Endothelial cell of umbilical vein (primary cell): ENCODE measurements at regions not wholly inside any gene's neighbourhood (a gene's known extent, or its start where the extent isn't known, plus 50 kb on each side); places are given as distances from the start of the nearest gene placed in this dataset.

ENCODE experiments used
- BruUV-seq: library from RNA; stranded (reverse); fragments of 400-500 nt; replicated peaks from 2 replicates; lab custom pipeline; 2021; lab: Mats Ljungman, UMichigan
- CTCF ChIA-PET: fragments of 300-600, 350-600 bp; sonication (Branson Sonifier 250); formaldehyde crosslinking; loops from one replicate; lab custom pipeline; 2021; ENCODE audit warnings: antibody characterized with exemption, inconsistent platforms; lab: Charles Lee
- POLR2A ChIA-PET: fragments of 300-600, 350-600 bp; sonication (Branson Sonifier 250); formaldehyde crosslinking; loops from one replicate; lab custom pipeline; 2021; ENCODE audit warnings: antibody characterized with exemption, inconsistent platforms; lab: Charles Lee
- DNase-seq: peaks from one replicate; pipeline ENCODE4 v3.0.0-alpha.2; 2011; ENCODE audit warnings: low read depth, low spot score
- FAIRE-seq: peaks from 2 replicates; lab custom pipeline; 2011; peaks lifted over from hg19 to GRCh38; lab: Jason Lieb, UNC
- H2AFZ ChIP-seq: 2 replicates; pipeline ENCODE4 v1.6.0; 2012; ENCODE audit warnings: low read depth, low read length, control low read depth, inconsistent platforms
- H3K27ac ChIP-seq: 2 replicates; pipeline ENCODE4 v1.5.1; 2011; ENCODE audit warnings: low read depth, mild to moderate bottlenecking, control low read depth, low read length, moderate library complexity; ENCODE audit not compliant: insufficient read depth
- H3K27me3 ChIP-seq, 2 experiments: 2 replicates each; pipeline versions ENCODE4 v1.6.0 to v1.6.1; 2011; ENCODE audit warnings: low read length in 2 of 2, mixed read lengths in 1 of 2; ENCODE audit not compliant: control insufficient read depth in 2 of 2, insufficient read depth in 2 of 2
- H3K36me3 ChIP-seq, 2 experiments: 2 replicates in 1 of 2; 3 replicates in 1 of 2; pipeline ENCODE4 v1.5.1; 2011; ENCODE audit warnings: low read length in 2 of 2, mild to moderate bottlenecking in 1 of 2, moderate library complexity in 1 of 2; ENCODE audit not compliant: control insufficient read depth in 2 of 2, insufficient read depth in 2 of 2; ENCODE audit errors: extremely low read depth in 1 of 2
- H3K4me1 ChIP-seq: 3 replicates; pipeline ENCODE4 v1.5.1; 2011; ENCODE audit warnings: mild to moderate bottlenecking, low read length; ENCODE audit not compliant: control insufficient read depth, insufficient read depth; ENCODE audit errors: extremely low read depth
- H3K4me2 ChIP-seq: 2 replicates; pipeline ENCODE4 v1.6.1; 2011; ENCODE audit warnings: low read length, control low read depth, mixed read lengths; ENCODE audit not compliant: insufficient read depth
- H3K4me3 ChIP-seq, 3 experiments: fragments of 200-600 bp in 1 of 3; sonication (generic), shearing (Covaris generic) in 1 of 3; replicated peaks in 1 of 3; 2 replicates each; pipeline ENCODE4 v1.5.1; 2011 to 2016; ENCODE audit warnings: control low read depth in 3 of 3, low read length in 3 of 3, mild to moderate bottlenecking in 2 of 3, inconsistent platforms in 1 of 3, low read depth in 1 of 3, moderate library complexity in 1 of 3; ENCODE audit not compliant: insufficient read depth in 1 of 3
- H3K79me2 ChIP-seq: 2 replicates; pipeline ENCODE4 v1.6.0; 2012; ENCODE audit warnings: low read length, inconsistent platforms; ENCODE audit not compliant: control insufficient read depth, insufficient read depth
- H3K9ac ChIP-seq: replicated peaks from 2 replicates; pipeline ENCODE3; 2011; ENCODE audit warnings: low read length, control low read depth; ENCODE audit not compliant: insufficient read depth; ENCODE audit errors: extremely low read depth
- H3K9me1 ChIP-seq: replicated peaks from 3 replicates; pipeline ENCODE4 v1.6.0; 2011; ENCODE audit warnings: mild to moderate bottlenecking, low read length; ENCODE audit not compliant: control insufficient read depth, insufficient read depth; ENCODE audit errors: extremely low read depth
- H3K9me3 ChIP-seq: replicated peaks from 2 replicates; pipeline ENCODE4 v1.5.1; 2012; ENCODE audit warnings: low read length, inconsistent platforms; ENCODE audit not compliant: control insufficient read depth, insufficient read depth
- H4K20me1 ChIP-seq: replicated peaks from 2 replicates; pipeline ENCODE3; 2011; ENCODE audit warnings: mild to moderate bottlenecking, low read length; ENCODE audit not compliant: control insufficient read depth, insufficient read depth; ENCODE audit errors: extremely low read depth
- EZH2 ChIP-seq: IDR thresholded peaks from 2 replicates; pipeline ENCODE4 v1.6.1; 2012; ENCODE audit warnings: borderline replicate concordance, low read depth, mild to moderate bottlenecking, moderate library complexity, low read length, inconsistent platforms; ENCODE audit not compliant: severe bottlenecking
- FOS ChIP-seq: IDR thresholded peaks from 2 replicates; pipeline ENCODE4 v1.6.1; 2011; ENCODE audit warnings: mild to moderate bottlenecking, low read length, moderate library complexity, borderline replicate concordance; ENCODE audit not compliant: insufficient read depth
- GATA2 ChIP-seq: IDR thresholded peaks from 2 replicates; pipeline ENCODE4 v1.7.0; 2011; ENCODE audit warnings: low read depth, mild to moderate bottlenecking, moderate library complexity, mixed read lengths, low read length; ENCODE audit not compliant: insufficient read length, insufficient read depth
- JUN ChIP-seq: IDR thresholded peaks from 2 replicates; pipeline ENCODE4 v1.6.1; 2011; ENCODE audit warnings: borderline replicate concordance, low read depth; ENCODE audit not compliant: insufficient read length, insufficient read depth
- MYC ChIP-seq: IDR thresholded peaks from one replicate; pipeline ENCODE4 v1.6.1; 2011; ENCODE audit warnings: mild to moderate bottlenecking, low read depth, low read length
- POLR2A ChIP-seq: IDR thresholded peaks from 2 replicates; pipeline ENCODE4 v1.6.1; 2012; ENCODE audit warnings: low read depth, mild to moderate bottlenecking, control low read depth, low read length
- POLR2AphosphoS5 ChIP-seq: IDR thresholded peaks from 2 replicates; pipeline ENCODE4 v1.6.1; 2012; ENCODE audit warnings: low read depth, mild to moderate bottlenecking, control low read depth, low read length, moderate library complexity; ENCODE audit not compliant: insufficient read depth
- dilution Hi-C: fragments of 300-500 bp; cut with MboI; formaldehyde crosslinking; loops from one replicate; pipeline ENCODE4 v1.15.0; 2019; ENCODE audit warnings: low sequenced_read_pairs; ENCODE audit not compliant: extremely low pct_ligation_motif_present
- intact Hi-C: fragments of 100-400 bp; cut with micrococcal nuclease; formaldehyde crosslinking; loops from one replicate; pipeline ENCODE4 v1.10.0; 2022
- TF ChIP-seq, protein P1 (sequence below), 2 donors: IDR thresholded peaks; 1 replicate in 1 of 2; 2 replicates in 1 of 2; pipeline ENCODE4 v1.5.1; 2011; ENCODE audit warnings: low read length in 2 of 2, mild to moderate bottlenecking in 2 of 2, moderate library complexity in 2 of 2, control low read depth in 1 of 2, inconsistent platforms in 1 of 2, low read depth in 1 of 2; ENCODE audit not compliant: insufficient read depth in 1 of 2; ENCODE audit errors: extremely low read depth in 1 of 2
- TF ChIP-seq, protein P2 (sequence below): IDR thresholded peaks from 2 replicates; pipeline ENCODE4 v1.6.1; 2011; ENCODE audit not compliant: insufficient read depth, insufficient read length

GRCh38 chr22:49101873-49102272, 725.8 kb downstream of the BRD1 start:
- POLR2A ChIA-PET, result no interaction called here
- Histone ChIP-seq H3K4me2 (no peak overlapping the region), H3K27me3 (no peaks in the 10 kb centered on the region), H3K9me1 (no peaks in the 10 kb centered on the region), H3K4me3 (no peak overlapping the region), H3K4me1 (no peaks in the 10 kb centered on the region), H4K20me1 (no peaks in the 10 kb centered on the region), H3K79me2 (no peaks in the 10 kb centered on the region), H3K9me3 (peaks cover 5% of the 10 kb centered on the region), H3K27ac (no peak overlapping the region), H3K36me3 (no peaks in the 10 kb centered on the region), H3K9ac (no peak overlapping the region), H2AFZ (no peak overlapping the region)
- DNase-seq (no peak), FAIRE-seq (no peak)
- CTCF ChIA-PET, result no interaction called here
- intact Hi-C loops (no loop called here), dilution Hi-C loops (no loop called here)
- TF ChIP-seq POLR2A (no peak), MYC (no peak), JUN (no peak), FOS (no peak), POLR2AphosphoS5 (no peak), EZH2 (no peak), GATA2 (no peak)
- TF ChIP-seq, protein P1, sequence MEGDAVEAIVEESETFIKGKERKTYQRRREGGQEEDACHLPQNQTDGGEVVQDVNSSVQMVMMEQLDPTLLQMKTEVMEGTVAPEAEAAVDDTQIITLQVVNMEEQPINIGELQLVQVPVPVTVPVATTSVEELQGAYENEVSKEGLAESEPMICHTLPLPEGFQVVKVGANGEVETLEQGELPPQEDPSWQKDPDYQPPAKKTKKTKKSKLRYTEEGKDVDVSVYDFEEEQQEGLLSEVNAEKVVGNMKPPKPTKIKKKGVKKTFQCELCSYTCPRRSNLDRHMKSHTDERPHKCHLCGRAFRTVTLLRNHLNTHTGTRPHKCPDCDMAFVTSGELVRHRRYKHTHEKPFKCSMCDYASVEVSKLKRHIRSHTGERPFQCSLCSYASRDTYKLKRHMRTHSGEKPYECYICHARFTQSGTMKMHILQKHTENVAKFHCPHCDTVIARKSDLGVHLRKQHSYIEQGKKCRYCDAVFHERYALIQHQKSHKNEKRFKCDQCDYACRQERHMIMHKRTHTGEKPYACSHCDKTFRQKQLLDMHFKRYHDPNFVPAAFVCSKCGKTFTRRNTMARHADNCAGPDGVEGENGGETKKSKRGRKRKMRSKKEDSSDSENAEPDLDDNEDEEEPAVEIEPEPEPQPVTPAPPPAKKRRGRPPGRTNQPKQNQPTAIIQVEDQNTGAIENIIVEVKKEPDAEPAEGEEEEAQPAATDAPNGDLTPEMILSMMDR (IDR thresholded peaks at IDR 0.05; ENCODE audit: extremely low read depth in 1 of 2, insufficient read depth in 1 of 2, low read depth in 1 of 2, low read length in 2 of 2), result no peak
- TF ChIP-seq, protein P2, sequence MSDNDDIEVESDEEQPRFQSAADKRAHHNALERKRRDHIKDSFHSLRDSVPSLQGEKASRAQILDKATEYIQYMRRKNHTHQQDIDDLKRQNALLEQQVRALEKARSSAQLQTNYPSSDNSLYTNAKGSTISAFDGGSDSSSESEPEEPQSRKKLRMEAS, result no peak
- BruUV-seq, result no TSS peak
